ENCODE measurements at regions not wholly inside any gene's neighbourhood (a gene's known extent, or its start where the extent isn't known, plus 50 kb on each side); places are given as distances from the start of the nearest gene placed in this dataset.

- no peak for DNase-seq
These were observed 64.7 kb upstream of the PTPN13 start for GRCh38 chr4:86529436-86529835.

- no peak for DNase-seq
These were observed 63.9 kb upstream of the PTPN13 start for GRCh38 chr4:86530183-86530582.

GRCh38 chr4:86531440-86531839, 62.7 kb upstream of the PTPN13 start:
- no peak for DNase-seq

GRCh38 chr4:86532851-86533250, 61.3 kb upstream of the PTPN13 start:
- DNase-seq, result no peak

- no peak for DNase-seq
These were observed 58.0 kb upstream of the PTPN13 start for GRCh38 chr4:86536151-86536550.

GRCh38 chr4:86542319-86543027, 51.6 kb upstream of the PTPN13 start:
- no peak for DNase-seq

DNA sequence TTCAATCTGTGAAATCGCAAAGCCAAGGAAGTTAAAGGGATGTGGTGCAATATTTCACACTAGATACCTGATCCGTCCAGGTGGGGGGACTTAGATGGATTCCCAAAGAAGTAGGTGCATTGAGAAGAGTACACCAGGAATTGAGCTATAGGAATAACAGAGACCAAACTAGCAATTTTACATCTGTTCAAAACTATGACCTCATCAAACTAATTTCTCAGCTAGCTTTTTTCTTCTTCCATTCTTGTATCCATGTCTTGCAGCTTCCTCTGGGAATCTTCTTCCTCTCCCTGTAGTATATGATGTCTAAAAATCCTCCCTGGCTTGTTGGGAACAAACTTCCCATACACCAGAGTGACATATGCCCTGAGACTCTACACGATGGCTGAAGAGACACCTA, 51.0 kb upstream of the PTPN13 start:
- DNase-seq, result no peak

- no peak for DNase-seq
These were observed 50.4 kb upstream of the PTPN13 start for GRCh38 chr4:86543560-86544309.

GRCh38 chr4:86544310-86544966, 49.7 kb upstream of the PTPN13 start:
- DNase-seq, result no peak
